SK-N-MC (cell line): ENCODE measurements at regions not wholly inside any gene's neighbourhood (a gene's known extent, or its start where the extent isn't known, plus 50 kb on each side); places are given as distances from the start of the nearest gene placed in this dataset.

Experiments used
- EZH2 ChIP-seq: fragments of 200-600 bp; sonication (generic); IDR thresholded peaks from one replicate; pipeline ENCODE4 v1.6.1; 2017; ENCODE audit warnings: antibody characterized with exemption
- POLR2AphosphoS5 ChIP-seq: IDR thresholded peaks from 2 replicates; pipeline ENCODE4 v1.6.1; 2012; ENCODE audit warnings: mild to moderate bottlenecking, low read depth, low read length, borderline replicate concordance

- no peak for TF ChIP-seq EZH2
- TF ChIP-seq POLR2AphosphoS5: no peak
Measured at GRCh38 chr1:38605063-38605462, 254.5 kb downstream of the RRAGC start.
